Lung (tissue), 11 donors: ENCODE measurements at regions not wholly inside any gene's neighbourhood (a gene's known extent, or its start where the extent isn't known, plus 50 kb on each side); places are given as distances from the start of the nearest gene placed in this dataset.

Experiments used
- ATAC-seq: fragments of 200-7000 bp; cut with Tn5 transposase; one replicate; pipeline ENCODE4 v1.9.1; 2020; ENCODE audit warnings: moderate number of reproducible peaks; ENCODE audit not compliant: insufficient read depth, low FRiP score
- DNase-seq, 3 donors: peaks; one replicate each; pipeline ENCODE4 v3.0.0-alpha.2; 2013 to 2017
- H3K27ac ChIP-seq, 2 donors: one replicate each; pipeline ENCODE4 v1.5.1; 2013; ENCODE audit warnings: mild to moderate bottlenecking in 2 of 2, moderate library complexity in 2 of 2, control low read depth in 1 of 2, inconsistent platforms in 1 of 2, low read depth in 1 of 2, low read length in 1 of 2
- H3K27me3 ChIP-seq, 3 donors: one replicate each; pipeline ENCODE4 v1.5.1; 2013; ENCODE audit warnings: low read length in 2 of 3; ENCODE audit not compliant: control insufficient read depth in 3 of 3, insufficient read depth in 3 of 3
- H3K36me3 ChIP-seq, 4 donors: one replicate each; pipeline ENCODE4 v1.5.1; 2013; ENCODE audit warnings: low read length in 4 of 4, mild to moderate bottlenecking in 1 of 4, moderate library complexity in 1 of 4; ENCODE audit not compliant: control insufficient read depth in 4 of 4, insufficient read depth in 4 of 4
- H3K4me1 ChIP-seq, 5 donors: one replicate each; pipeline ENCODE4 v1.5.1; 2013; ENCODE audit warnings: low read length in 5 of 5, mild to moderate bottlenecking in 2 of 5, moderate library complexity in 1 of 5; ENCODE audit not compliant: control insufficient read depth in 5 of 5, insufficient read depth in 5 of 5
- H3K4me3 ChIP-seq: one replicate; pipeline ENCODE4 v1.5.1; 2013; ENCODE audit warnings: mild to moderate bottlenecking, control low read depth, moderate library complexity
- H3K9ac ChIP-seq, 2 donors: one replicate each; pipeline ENCODE4 v1.5.1; 2013; ENCODE audit warnings: low read length in 2 of 2, control low read depth in 1 of 2; ENCODE audit not compliant: insufficient read depth in 1 of 2
- H3K9me3 ChIP-seq, 4 donors: one replicate each; pipeline ENCODE4 v1.5.1; 2013; ENCODE audit warnings: low read length in 3 of 4, mild to moderate bottlenecking in 1 of 4, moderate library complexity in 1 of 4; ENCODE audit not compliant: control insufficient read depth in 4 of 4, insufficient read depth in 3 of 4
- CTCF ChIP-seq: IDR thresholded peaks from 2 replicates; pipeline ENCODE4 v1.5.1; 2012; ENCODE audit warnings: mild to moderate bottlenecking; ENCODE audit errors: control extremely low read depth, extremely low read depth
- WGBS, 2 donors: extraction: QIAGEN DNeasy Blood & Tissue Kit; methylation state at CpG; one replicate each; pipeline ENCODE4 v1.1.7; 2013; 5-methylcytosine and 5-hydroxymethylcytosine counted together
- donor health status: control.
- donor health status: control.
- donor health status: Bipolar disorder and iron deficiency.
- donor health status: healthy.
- donor health status: DM: yes; HTN: yes; CAD: no.

GRCh38 chr6:141452354-141452686 lies 680.4 kb upstream of the GJE1 start:
- Histone ChIP-seq H3K27me3 (no peaks in the 10 kb centered on the region), H3K27ac (peak overlapping the region in 1 of 2 donors; percentile 40), H3K4me3 (no peak overlapping the region), H3K36me3 (no peaks in the 10 kb centered on the region), H3K4me1 (no peaks in the 10 kb centered on the region), H3K9ac (no peak overlapping the region), H3K9me3 (no peaks in the 10 kb centered on the region)
- no peak for DNase-seq
- no peak for ATAC-seq
- no peak for TF ChIP-seq CTCF

GRCh38 chr6:141451511-141452353 lies 681.0 kb upstream of the GJE1 start:
- ATAC-seq (no peak), DNase-seq (no peak)
- H3K4me3 ChIP-seq: no peak overlapping the region
- H3K9me3 ChIP-seq: no peaks in the 10 kb centered on the region
- H3K27ac ChIP-seq: peak overlapping the region in 1 of 2 donors; percentile 40
- WGBS, 2 donors: 67 to 80% methylated on average over 1 of the region's 1 CpG
- H3K9ac ChIP-seq: no peak overlapping the region
- no peak for TF ChIP-seq CTCF
- no peaks in the 10 kb centered on the region for H3K27me3 ChIP-seq
- no peaks in the 10 kb centered on the region for H3K36me3 ChIP-seq
- H3K4me1 ChIP-seq: no peaks in the 10 kb centered on the region

GRCh38 chr6:141451181-141451510 lies 681.6 kb upstream of the GJE1 start:
- H3K9ac ChIP-seq: no peak overlapping the region
- ATAC-seq: no peak

More at GRCh38 chr6:141451181-141451510, 681.6 kb upstream of the GJE1 start:
- no peak for TF ChIP-seq CTCF
- H3K4me3 ChIP-seq: no peak overlapping the region
- H3K27me3 ChIP-seq: no peaks in the 10 kb centered on the region
- no peaks in the 10 kb centered on the region for H3K4me1 ChIP-seq
- H3K27ac ChIP-seq: no peak overlapping the region
- H3K9me3 ChIP-seq: no peaks in the 10 kb centered on the region
- no peaks in the 10 kb centered on the region for H3K36me3 ChIP-seq
- DNase-seq: no peak
